ENCODE measurements at regions not wholly inside any gene's neighbourhood (a gene's known extent, or its start where the extent isn't known, plus 50 kb on each side); places are given as distances from the start of the nearest gene placed in this dataset.
A peak's percentile ranks its signal among the peaks of the same experiment; 100 is the strongest.

GRCh38 chr13:48151363-48152161 lies 56.7 kb upstream of the MED4 start:
- no peak for DNase-seq (ENCODE audit: low spot score in 2 of 2)
- no peak overlapping the region for H3K4me3 ChIP-seq
- no peaks in the 10 kb centered on the region for H3K27me3 ChIP-seq
- no peaks in the 10 kb centered on the region for H3K36me3 ChIP-seq
- 64 to 68% methylated on average over 5 of the region's 5 CpGs for WGBS, 2 donors
- no peaks in the 10 kb centered on the region for H3K9me3 ChIP-seq
- no peaks in the 10 kb centered on the region for H3K4me1 ChIP-seq
- TF ChIP-seq POLR2A (IDR thresholded peaks at IDR 0.05): no peak
- TF ChIP-seq, protein P1, sequence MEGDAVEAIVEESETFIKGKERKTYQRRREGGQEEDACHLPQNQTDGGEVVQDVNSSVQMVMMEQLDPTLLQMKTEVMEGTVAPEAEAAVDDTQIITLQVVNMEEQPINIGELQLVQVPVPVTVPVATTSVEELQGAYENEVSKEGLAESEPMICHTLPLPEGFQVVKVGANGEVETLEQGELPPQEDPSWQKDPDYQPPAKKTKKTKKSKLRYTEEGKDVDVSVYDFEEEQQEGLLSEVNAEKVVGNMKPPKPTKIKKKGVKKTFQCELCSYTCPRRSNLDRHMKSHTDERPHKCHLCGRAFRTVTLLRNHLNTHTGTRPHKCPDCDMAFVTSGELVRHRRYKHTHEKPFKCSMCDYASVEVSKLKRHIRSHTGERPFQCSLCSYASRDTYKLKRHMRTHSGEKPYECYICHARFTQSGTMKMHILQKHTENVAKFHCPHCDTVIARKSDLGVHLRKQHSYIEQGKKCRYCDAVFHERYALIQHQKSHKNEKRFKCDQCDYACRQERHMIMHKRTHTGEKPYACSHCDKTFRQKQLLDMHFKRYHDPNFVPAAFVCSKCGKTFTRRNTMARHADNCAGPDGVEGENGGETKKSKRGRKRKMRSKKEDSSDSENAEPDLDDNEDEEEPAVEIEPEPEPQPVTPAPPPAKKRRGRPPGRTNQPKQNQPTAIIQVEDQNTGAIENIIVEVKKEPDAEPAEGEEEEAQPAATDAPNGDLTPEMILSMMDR (IDR thresholded peaks at IDR 0.05): no peak
- no peak for TF ChIP-seq EP300 (IDR thresholded peaks at IDR 0.05)
- H3K27ac ChIP-seq: peak overlapping the region in 2 of 4 donors; percentile 30 to 57

DNA sequence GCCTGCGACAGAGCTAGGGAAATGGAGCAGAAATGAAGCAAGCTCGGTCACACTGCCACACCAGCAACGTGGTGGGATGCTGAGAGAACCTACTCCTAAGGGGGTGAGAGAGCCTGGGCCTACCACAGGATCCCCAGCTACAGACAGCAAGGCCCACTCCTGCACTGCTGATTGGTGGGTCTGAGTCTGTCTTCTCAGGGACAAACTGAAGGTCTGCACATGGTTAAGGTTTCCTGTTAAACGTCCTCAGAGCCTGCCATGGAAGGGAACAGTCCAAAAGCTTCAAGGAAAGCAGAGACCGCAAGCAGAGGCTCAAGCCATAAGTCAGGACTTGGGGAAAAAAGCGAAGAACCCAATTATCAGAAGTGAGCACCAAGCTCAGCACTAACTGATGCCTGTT lies 53.5 kb upstream of the MED4 start:
- Histone ChIP-seq H3K4me1 (peaks cover 0 to 6% (median 0%) of the 10 kb centered on the region in 4 donors), H3K27ac (no peak overlapping the region), H3K9me3 (no peaks in the 10 kb centered on the region), H3K4me3 (no peak overlapping the region), H3K36me3 (no peaks in the 10 kb centered on the region), H3K27me3 (no peaks in the 10 kb centered on the region)
- WGBS, 2 donors: 68 to 80% methylated on average over 6 of the region's 6 CpGs
- DNase-seq (ENCODE audit: low spot score in 2 of 2): no peak
- TF ChIP-seq EP300 (IDR thresholded peaks at IDR 0.05): no peak

GRCh38 chr13:48146636-48147035 lies 51.7 kb upstream of the MED4 start:
- no peak for DNase-seq (ENCODE audit: low spot score in 2 of 2)
- H3K4me3 ChIP-seq: no peak overlapping the region
- 94 to 97% methylated on average over 2 of the region's 2 CpGs for WGBS, 2 donors

DNA sequence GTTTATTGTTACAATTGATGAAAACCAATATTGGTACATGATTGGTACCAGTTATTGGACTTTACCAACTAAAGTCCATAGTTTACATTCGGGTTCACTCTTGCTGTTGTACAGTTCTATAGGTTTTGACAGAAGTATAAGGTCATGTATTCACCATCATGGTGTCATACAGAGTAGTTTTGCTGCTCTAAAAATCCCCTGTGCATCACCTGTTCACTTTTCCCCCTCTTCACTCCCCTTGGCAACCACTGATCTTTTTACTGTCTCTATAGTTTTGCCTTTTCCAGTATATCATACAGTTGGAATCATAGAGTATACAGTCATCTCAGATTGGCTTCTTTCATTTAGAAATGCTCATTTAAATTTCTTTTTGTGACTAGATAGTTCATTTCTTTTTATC lies 51.2 kb upstream of the MED4 start:
- Histone ChIP-seq H3K27me3 (no peaks in the 10 kb centered on the region), H3K4me3 (no peak overlapping the region), H3K9me3 (no peaks in the 10 kb centered on the region), H3K27ac (no peak overlapping the region), H3K36me3 (no peaks in the 10 kb centered on the region), H3K4me1 (peaks cover 0 to 6% (median 0%) of the 10 kb centered on the region in 4 donors)
- no peak for DNase-seq (ENCODE audit: low spot score in 2 of 2)
- TF ChIP-seq EP300 (IDR thresholded peaks at IDR 0.05) (no peak), POLR2A (IDR thresholded peaks at IDR 0.05) (no peak)
- TF ChIP-seq, protein P1 (IDR thresholded peaks at IDR 0.05): no peak
- WGBS, 2 donors: 96 to 100% methylated on average over 1 of the region's 1 CpG

More at GRCh38 chr13:48146636-48147035, 51.7 kb upstream of the MED4 start:
- Histone ChIP-seq H3K9me3 (no peaks in the 10 kb centered on the region), H3K4me1 (peaks cover 0 to 6% (median 0%) of the 10 kb centered on the region in 4 donors), H3K27ac (no peak overlapping the region), H3K36me3 (no peaks in the 10 kb centered on the region), H3K27me3 (no peaks in the 10 kb centered on the region)
- TF ChIP-seq POLR2A (IDR thresholded peaks at IDR 0.05): no peak
- TF ChIP-seq, protein P1 (IDR thresholded peaks at IDR 0.05): no peak
- TF ChIP-seq EP300 (IDR thresholded peaks at IDR 0.05): no peak
